HG02938 (cell line): ENCODE measurements at regions not wholly inside any gene's neighbourhood (a gene's known extent, or its start where the extent isn't known, plus 50 kb on each side); places are given as distances from the start of the nearest gene placed in this dataset.

Experiments used
- ATAC-seq: cut with Tn5 transposase; IDR thresholded peaks from one replicate; pipeline ENCODE4 v1.9.1; 2021; ENCODE audit warnings: mild to moderate bottlenecking, moderate library complexity; ENCODE audit not compliant: unreplicated experiment

DNA sequence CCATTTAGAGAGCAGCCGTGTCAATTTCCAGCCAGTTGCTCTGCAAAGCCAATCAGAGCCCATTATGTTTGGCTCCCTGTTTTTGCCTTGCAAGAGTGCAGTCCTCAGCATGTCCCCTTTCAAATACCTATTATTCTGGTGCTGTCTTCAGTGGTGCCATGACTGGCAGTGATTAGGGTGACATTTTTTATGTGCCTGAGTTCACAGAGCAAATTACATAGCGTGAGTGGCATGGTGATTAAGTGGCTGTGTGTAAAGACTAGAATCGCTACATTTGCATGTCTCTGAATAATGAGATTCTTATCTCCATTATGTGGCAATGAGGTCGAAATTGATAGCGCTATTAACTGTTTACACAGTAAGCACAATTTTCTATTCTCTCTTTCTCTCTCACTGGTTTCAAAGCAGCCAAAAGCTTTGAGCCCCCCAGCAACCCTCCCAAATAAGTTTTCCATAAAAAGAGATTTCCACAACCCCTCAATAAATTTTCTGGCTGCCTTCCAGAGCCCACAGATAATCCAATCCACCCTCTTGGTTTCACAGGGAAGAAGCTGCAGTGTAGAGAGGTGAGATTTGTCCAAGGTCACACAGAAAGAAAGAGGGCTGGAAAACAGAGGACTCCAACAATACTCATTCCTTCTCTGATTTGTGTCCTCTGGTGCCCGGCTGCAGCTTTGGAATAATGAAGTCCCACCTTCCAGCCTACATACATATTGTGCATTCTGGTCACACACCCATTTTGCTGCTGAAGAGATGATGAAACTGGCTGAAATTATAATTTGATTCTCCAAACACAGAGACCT, 58.8 kb upstream of the NUDT4 start:
- ATAC-seq: no peak

DNA sequence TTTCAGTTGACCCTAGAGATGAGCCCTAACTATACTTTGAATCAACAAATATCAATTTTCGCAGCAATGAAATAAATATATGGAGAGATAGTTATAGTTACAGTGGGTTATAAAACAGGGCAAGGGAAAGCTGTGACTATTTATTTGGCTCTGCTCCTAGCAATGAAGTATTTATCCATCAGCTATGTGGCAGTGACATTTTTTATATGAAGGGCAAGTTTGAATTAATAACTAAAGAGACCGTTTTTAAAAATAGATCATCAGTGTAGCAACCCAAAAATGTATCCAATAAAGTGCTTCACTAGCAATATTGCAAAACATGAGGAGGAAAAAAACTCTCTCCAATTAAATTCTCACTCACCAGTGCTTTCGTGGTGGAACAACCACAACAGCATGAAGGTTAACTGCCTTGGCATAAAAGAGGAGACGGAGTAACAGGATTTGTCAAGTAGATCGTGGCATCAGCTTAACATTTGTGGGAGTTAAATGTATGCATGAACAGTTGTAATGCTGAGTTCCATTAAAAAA, 58.1 kb upstream of the NUDT4 start:
- ATAC-seq: no peak

DNA sequence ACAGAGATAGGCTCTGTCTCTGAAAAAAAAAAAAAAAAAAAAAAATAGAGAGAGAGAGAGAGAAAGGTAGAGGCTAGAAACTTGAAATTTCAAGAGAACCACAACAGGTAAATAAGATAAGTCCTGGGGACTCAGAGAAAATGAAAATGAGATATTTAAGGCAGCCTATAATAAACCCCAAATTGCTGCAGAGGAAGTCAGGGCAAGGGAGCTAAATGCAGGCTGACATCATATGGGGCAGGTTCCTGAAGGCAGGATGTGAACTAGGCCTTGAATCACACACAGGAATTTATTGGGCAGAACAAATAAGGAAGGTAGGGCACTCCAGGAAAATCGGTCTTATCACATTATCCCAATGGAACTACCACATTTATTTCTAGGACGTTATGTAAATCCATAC, 54.9 kb upstream of the NUDT4 start:
- ATAC-seq: no peak

- no peak for ATAC-seq
These were observed 53.9 kb upstream of the NUDT4 start for GRCh38 chr12:93323625-93324329.

GRCh38 chr12:93325855-93326254, 51.9 kb upstream of the NUDT4 start:
- no peak for ATAC-seq
